ENCODE measurements at regions not wholly inside any gene's neighbourhood (a gene's known extent, or its start where the extent isn't known, plus 50 kb on each side); places are given as distances from the start of the nearest gene placed in this dataset.

- Histone ChIP-seq H3K27ac (ENCODE audit: low read length) (no peak overlapping the region), H3K27me3 (ENCODE audit: low read depth, low read length) (no peaks in the 10 kb centered on the region), H3K9me3 (ENCODE audit: control insufficient read depth in 1 of 2, low read length in 2 of 2) (no peaks in the 10 kb centered on the region), H3K4me1 (ENCODE audit: control insufficient read depth in 1 of 2, insufficient read depth in 2 of 2, low read length in 2 of 2) (peaks cover 3 to 7% of the 10 kb centered on the region in 2 donors), H3K36me3 (ENCODE audit: control insufficient read depth in 1 of 2, insufficient read depth in 2 of 2, low read length in 2 of 2) (no peaks in the 10 kb centered on the region), H3K4me3 (ENCODE audit: low read depth in 1 of 2, low read length in 2 of 2) (no peak overlapping the region)
These were observed 106.6 kb upstream of the ID2 start for GRCh38 chr2:8575038-8575833.

GRCh38 chr2:8575834-8576423, 105.9 kb upstream of the ID2 start:
- H3K27ac ChIP-seq (ENCODE audit: low read length) = no peak overlapping the region
- no peaks in the 10 kb centered on the region for H3K36me3 ChIP-seq (ENCODE audit: control insufficient read depth in 1 of 2, insufficient read depth in 2 of 2, low read length in 2 of 2)
- no peaks in the 10 kb centered on the region for H3K27me3 ChIP-seq (ENCODE audit: low read depth, low read length)
- H3K4me1 ChIP-seq (ENCODE audit: control insufficient read depth in 1 of 2, insufficient read depth in 2 of 2, low read length in 2 of 2) = peaks cover 3 to 7% of the 10 kb centered on the region in 2 donors
- H3K4me3 ChIP-seq (ENCODE audit: low read depth in 1 of 2, low read length in 2 of 2) = no peak overlapping the region
- no peaks in the 10 kb centered on the region for H3K9me3 ChIP-seq (ENCODE audit: control insufficient read depth in 1 of 2, low read length in 2 of 2)

GRCh38 chr2:8576525-8577167, 105.2 kb upstream of the ID2 start:
- Histone ChIP-seq H3K9me3 (ENCODE audit: control insufficient read depth in 1 of 2, low read length in 2 of 2) (no peaks in the 10 kb centered on the region), H3K4me3 (ENCODE audit: low read depth in 1 of 2, low read length in 2 of 2) (no peak overlapping the region), H3K4me1 (ENCODE audit: control insufficient read depth in 1 of 2, insufficient read depth in 2 of 2, low read length in 2 of 2) (peaks cover 3 to 7% of the 10 kb centered on the region in 2 donors), H3K27me3 (ENCODE audit: low read depth, low read length) (no peaks in the 10 kb centered on the region), H3K27ac (ENCODE audit: low read length) (no peak overlapping the region), H3K36me3 (ENCODE audit: control insufficient read depth in 1 of 2, insufficient read depth in 2 of 2, low read length in 2 of 2) (no peaks in the 10 kb centered on the region)

DNA sequence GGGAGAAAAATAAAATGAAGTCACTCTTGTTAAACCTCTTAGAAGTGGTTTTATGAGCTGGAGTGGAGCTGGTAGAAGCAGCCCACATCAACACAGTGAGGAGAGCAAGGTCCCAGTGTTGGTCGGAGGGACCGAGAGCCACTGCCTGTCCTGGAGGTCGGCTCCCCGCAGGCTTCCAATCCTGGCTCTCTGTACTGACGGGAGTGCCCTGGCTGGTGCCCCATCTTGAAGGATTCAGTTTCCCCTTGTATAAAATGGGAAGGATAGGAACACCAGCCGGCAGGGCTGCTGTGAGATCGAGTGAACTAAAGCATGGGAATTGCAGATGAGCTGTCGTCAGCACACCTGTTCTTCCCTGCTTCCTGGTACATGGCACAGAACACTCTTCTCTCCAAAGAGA, 104.3 kb upstream of the ID2 start:
- H3K27ac ChIP-seq (ENCODE audit: low read length) = no peak overlapping the region
- no peak overlapping the region for H3K4me3 ChIP-seq (ENCODE audit: low read depth in 1 of 2, low read length in 2 of 2)
- H3K9me3 ChIP-seq (ENCODE audit: control insufficient read depth in 1 of 2, low read length in 2 of 2) = no peaks in the 10 kb centered on the region
- H3K4me1 ChIP-seq (ENCODE audit: control insufficient read depth in 1 of 2, insufficient read depth in 2 of 2, low read length in 2 of 2) = peaks cover 3 to 7% of the 10 kb centered on the region in 2 donors
- no peaks in the 10 kb centered on the region for H3K27me3 ChIP-seq (ENCODE audit: low read depth, low read length)
- no peaks in the 10 kb centered on the region for H3K36me3 ChIP-seq (ENCODE audit: control insufficient read depth in 1 of 2, insufficient read depth in 2 of 2, low read length in 2 of 2)

GRCh38 chr2:8578335-8579244, 103.3 kb upstream of the ID2 start:
- H3K9me3 ChIP-seq (ENCODE audit: control insufficient read depth in 1 of 2, low read length in 2 of 2) = no peaks in the 10 kb centered on the region
- H3K27ac ChIP-seq (ENCODE audit: low read length) = no peak overlapping the region
- peaks cover 9 to 12% of the 10 kb centered on the region in 2 donors for H3K4me1 ChIP-seq (ENCODE audit: control insufficient read depth in 1 of 2, insufficient read depth in 2 of 2, low read length in 2 of 2)
- H3K4me3 ChIP-seq (ENCODE audit: low read depth in 1 of 2, low read length in 2 of 2) = no peak overlapping the region
- H3K27me3 ChIP-seq (ENCODE audit: low read depth, low read length) = no peaks in the 10 kb centered on the region
- H3K36me3 ChIP-seq (ENCODE audit: control insufficient read depth in 1 of 2, insufficient read depth in 2 of 2, low read length in 2 of 2) = no peaks in the 10 kb centered on the region

GRCh38 chr2:8579485-8580085, 102.3 kb upstream of the ID2 start:
- Histone ChIP-seq H3K4me1 (ENCODE audit: control insufficient read depth in 1 of 2, insufficient read depth in 2 of 2, low read length in 2 of 2) (peaks cover 9 to 15% of the 10 kb centered on the region in 2 donors), H3K27ac (ENCODE audit: low read length) (no peak overlapping the region), H3K27me3 (ENCODE audit: low read depth, low read length) (no peaks in the 10 kb centered on the region), H3K4me3 (ENCODE audit: low read depth in 1 of 2, low read length in 2 of 2) (no peak overlapping the region), H3K36me3 (ENCODE audit: control insufficient read depth in 1 of 2, insufficient read depth in 2 of 2, low read length in 2 of 2) (no peaks in the 10 kb centered on the region), H3K9me3 (ENCODE audit: control insufficient read depth in 1 of 2, low read length in 2 of 2) (no peaks in the 10 kb centered on the region)

DNA sequence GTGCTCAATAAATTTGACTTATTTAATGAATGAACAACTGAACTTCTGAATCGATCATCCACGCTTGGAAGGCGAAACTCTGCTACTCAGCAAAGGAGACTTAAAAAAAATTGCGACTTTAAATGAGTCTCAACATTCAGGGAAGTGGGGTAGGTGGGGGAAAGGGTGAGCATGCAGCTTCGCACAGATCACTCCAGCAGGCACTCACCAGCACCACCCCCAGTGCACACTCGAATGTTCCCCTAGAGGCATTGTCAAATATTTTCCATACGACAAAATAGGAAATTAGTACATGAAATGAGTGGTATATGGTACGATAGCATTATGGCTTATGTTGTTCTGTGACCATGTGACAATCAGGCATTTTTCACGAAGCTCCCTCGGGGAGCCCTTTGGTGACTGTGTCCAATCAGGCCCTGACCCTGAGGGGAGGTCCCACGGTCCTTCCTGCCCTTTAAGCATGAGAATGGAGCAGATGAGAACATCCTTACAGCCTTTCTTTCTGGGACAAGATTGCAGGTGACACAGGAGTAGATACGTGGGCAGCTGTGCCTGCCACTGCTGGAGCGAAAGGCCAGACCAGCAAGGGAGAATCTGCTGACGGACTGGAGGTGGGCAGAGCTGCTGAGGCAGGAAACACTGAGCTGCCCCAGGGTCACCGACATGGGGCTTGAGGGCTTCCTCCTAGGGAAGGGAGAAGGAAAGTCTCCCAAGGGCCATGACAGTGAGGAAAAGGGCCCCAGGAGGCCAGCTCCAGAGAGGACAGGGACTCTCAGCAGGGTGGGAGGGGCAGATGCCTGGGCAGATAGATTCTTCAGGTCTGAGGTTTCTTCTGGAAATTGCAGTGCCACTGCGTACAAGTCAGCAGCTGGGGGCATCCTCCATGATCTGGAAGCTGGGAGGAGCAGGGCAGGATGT, 101.3 kb upstream of the ID2 start:
- H3K27ac ChIP-seq (ENCODE audit: low read length) = no peak overlapping the region
- H3K36me3 ChIP-seq (ENCODE audit: control insufficient read depth in 1 of 2, insufficient read depth in 2 of 2, low read length in 2 of 2) = no peaks in the 10 kb centered on the region
- peaks cover 8 to 9% of the 10 kb centered on the region in 2 donors for H3K4me1 ChIP-seq (ENCODE audit: control insufficient read depth in 1 of 2, insufficient read depth in 2 of 2, low read length in 2 of 2)
- no peak overlapping the region for H3K4me3 ChIP-seq (ENCODE audit: low read depth in 1 of 2, low read length in 2 of 2)
- no peaks in the 10 kb centered on the region for H3K27me3 ChIP-seq (ENCODE audit: low read depth, low read length)
- H3K9me3 ChIP-seq (ENCODE audit: control insufficient read depth in 1 of 2, low read length in 2 of 2) = no peaks in the 10 kb centered on the region

DNA sequence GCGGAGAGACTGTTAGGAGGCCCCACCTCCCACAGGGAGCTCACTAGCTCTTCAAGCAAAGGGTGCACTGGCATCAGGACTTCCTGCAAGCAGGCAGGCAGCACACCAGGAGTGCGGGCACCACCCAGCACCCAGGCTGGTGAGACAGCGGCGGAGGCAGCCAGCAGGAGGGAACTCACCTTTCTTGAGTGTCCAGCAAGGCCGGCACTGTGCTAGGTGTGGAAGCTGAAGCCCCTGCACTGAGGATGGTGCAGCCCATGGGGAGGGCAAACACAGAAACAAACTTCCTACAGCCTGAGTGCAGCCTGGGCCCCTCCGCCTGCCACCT, 100.7 kb upstream of the ID2 start:
- Histone ChIP-seq H3K4me3 (ENCODE audit: low read depth in 1 of 2, low read length in 2 of 2) (no peak overlapping the region), H3K27me3 (ENCODE audit: low read depth, low read length) (no peaks in the 10 kb centered on the region), H3K27ac (ENCODE audit: low read length) (no peak overlapping the region), H3K9me3 (ENCODE audit: control insufficient read depth in 1 of 2, low read length in 2 of 2) (no peaks in the 10 kb centered on the region), H3K36me3 (ENCODE audit: control insufficient read depth in 1 of 2, insufficient read depth in 2 of 2, low read length in 2 of 2) (no peaks in the 10 kb centered on the region), H3K4me1 (ENCODE audit: control insufficient read depth in 1 of 2, insufficient read depth in 2 of 2, low read length in 2 of 2) (peaks cover 8% of the 10 kb centered on the region in 2 donors)

DNA sequence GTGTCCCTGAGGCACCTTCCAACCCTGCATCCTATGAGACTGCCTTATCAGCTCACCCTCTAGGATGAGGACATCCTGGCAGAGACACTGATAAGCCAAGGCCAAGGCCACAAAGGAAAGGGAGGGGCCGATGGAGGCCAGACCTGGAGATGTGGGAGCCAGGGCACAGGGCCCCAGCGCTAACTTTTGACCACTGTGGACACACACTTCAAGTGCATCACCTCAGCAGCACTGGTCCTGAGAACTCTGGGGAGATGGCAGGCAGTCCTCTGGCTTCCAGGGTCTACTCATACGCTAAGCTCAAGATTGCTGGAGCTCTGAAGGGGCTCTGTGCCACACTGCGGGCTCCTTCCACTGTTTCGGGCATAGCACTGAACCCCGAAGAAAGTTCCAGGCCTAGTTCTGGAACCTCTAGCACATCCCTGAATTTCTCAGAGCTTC, 100.2 kb upstream of the ID2 start:
- H3K27me3 ChIP-seq (ENCODE audit: low read depth, low read length) = no peaks in the 10 kb centered on the region
- no peak overlapping the region for H3K27ac ChIP-seq (ENCODE audit: low read length)
- no peak overlapping the region for H3K4me3 ChIP-seq (ENCODE audit: low read depth in 1 of 2, low read length in 2 of 2)
- H3K4me1 ChIP-seq (ENCODE audit: control insufficient read depth in 1 of 2, insufficient read depth in 2 of 2, low read length in 2 of 2) = peaks cover 6 to 8% of the 10 kb centered on the region in 2 donors
- H3K36me3 ChIP-seq (ENCODE audit: control insufficient read depth in 1 of 2, insufficient read depth in 2 of 2, low read length in 2 of 2) = no peaks in the 10 kb centered on the region
- no peaks in the 10 kb centered on the region for H3K9me3 ChIP-seq (ENCODE audit: control insufficient read depth in 1 of 2, low read length in 2 of 2)

GRCh38 chr2:8582191-8582590, 99.7 kb upstream of the ID2 start:
- H3K27ac ChIP-seq (ENCODE audit: low read length) = no peak overlapping the region

More at GRCh38 chr2:8582191-8582590, 99.7 kb upstream of the ID2 start:
- Histone ChIP-seq H3K36me3 (ENCODE audit: control insufficient read depth in 1 of 2, insufficient read depth in 2 of 2, low read length in 2 of 2) (no peaks in the 10 kb centered on the region), H3K4me3 (ENCODE audit: low read depth in 1 of 2, low read length in 2 of 2) (no peak overlapping the region), H3K9me3 (ENCODE audit: control insufficient read depth in 1 of 2, low read length in 2 of 2) (no peaks in the 10 kb centered on the region), H3K27me3 (ENCODE audit: low read depth, low read length) (no peaks in the 10 kb centered on the region), H3K4me1 (ENCODE audit: control insufficient read depth in 1 of 2, insufficient read depth in 2 of 2, low read length in 2 of 2) (peaks cover 6 to 8% of the 10 kb centered on the region in 2 donors)

Measured in muscle layer of duodenum (tissue), 2 donors.